ENCODE measurements at regions not wholly inside any gene's neighbourhood (a gene's known extent, or its start where the extent isn't known, plus 50 kb on each side); places are given as distances from the start of the nearest gene placed in this dataset.

DNA sequence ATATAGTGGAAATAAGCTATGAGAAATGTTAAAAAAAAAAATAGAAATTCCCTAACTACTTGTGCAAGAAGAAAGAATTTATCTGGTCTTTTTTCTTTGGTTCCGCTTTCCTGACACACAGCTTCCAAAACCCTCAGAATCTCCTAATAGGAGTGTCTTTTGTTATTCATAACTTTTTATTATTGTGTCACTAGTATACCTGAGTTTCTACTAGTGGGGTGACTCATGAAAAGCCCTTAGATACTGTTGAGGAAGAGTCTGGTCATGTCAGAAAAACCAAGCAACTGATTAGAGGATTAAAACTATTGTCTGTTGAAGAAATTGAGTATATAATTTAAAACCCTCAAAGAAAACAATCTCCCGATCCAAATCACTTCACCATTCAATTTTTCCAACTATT, 152.8 kb upstream of the IFNE start:
- TF ChIP-seq, protein P1, sequence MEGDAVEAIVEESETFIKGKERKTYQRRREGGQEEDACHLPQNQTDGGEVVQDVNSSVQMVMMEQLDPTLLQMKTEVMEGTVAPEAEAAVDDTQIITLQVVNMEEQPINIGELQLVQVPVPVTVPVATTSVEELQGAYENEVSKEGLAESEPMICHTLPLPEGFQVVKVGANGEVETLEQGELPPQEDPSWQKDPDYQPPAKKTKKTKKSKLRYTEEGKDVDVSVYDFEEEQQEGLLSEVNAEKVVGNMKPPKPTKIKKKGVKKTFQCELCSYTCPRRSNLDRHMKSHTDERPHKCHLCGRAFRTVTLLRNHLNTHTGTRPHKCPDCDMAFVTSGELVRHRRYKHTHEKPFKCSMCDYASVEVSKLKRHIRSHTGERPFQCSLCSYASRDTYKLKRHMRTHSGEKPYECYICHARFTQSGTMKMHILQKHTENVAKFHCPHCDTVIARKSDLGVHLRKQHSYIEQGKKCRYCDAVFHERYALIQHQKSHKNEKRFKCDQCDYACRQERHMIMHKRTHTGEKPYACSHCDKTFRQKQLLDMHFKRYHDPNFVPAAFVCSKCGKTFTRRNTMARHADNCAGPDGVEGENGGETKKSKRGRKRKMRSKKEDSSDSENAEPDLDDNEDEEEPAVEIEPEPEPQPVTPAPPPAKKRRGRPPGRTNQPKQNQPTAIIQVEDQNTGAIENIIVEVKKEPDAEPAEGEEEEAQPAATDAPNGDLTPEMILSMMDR (conservative IDR thresholded peaks at IDR 0.05; ENCODE audit: low read length), result no peak
- no peak for TF ChIP-seq EZH2phosphoT487 (IDR thresholded peaks at IDR 0.05; ENCODE audit: borderline replicate concordance, low read depth, low read length)
